H1 (cell line): ENCODE measurements at regions not wholly inside any gene's neighbourhood (a gene's known extent, or its start where the extent isn't known, plus 50 kb on each side); places are given as distances from the start of the nearest gene placed in this dataset.

ENCODE experiments used
- CTCF ChIA-PET: fragments of 300-600 bp; sonication (Branson Sonifier 250); formaldehyde crosslinking; loops from one replicate; lab custom pipeline; 2021; ENCODE audit not compliant: partially characterized antibody; lab: Charles Lee
- POLR2A ChIA-PET: fragments of 300-600 bp; sonication (Branson Sonifier 250); formaldehyde crosslinking; loops from one replicate; lab custom pipeline; 2021; ENCODE audit warnings: inconsistent platforms; ENCODE audit not compliant: partially characterized antibody; lab: Charles Lee
- DNase-seq, 2 experiments: peaks; one replicate each; pipeline versions ENCODE4 v3.0.0 to v3.0.0-alpha.2; 2010 to 2022; ENCODE audit warnings: low spot score in 2 of 2, low read depth in 1 of 2, mixed read lengths in 1 of 2
- FAIRE-seq: peaks from 2 replicates; lab custom pipeline; 2011; peaks lifted over from hg19 to GRCh38; lab: Jason Lieb, UNC
- H2AFZ ChIP-seq: 2 replicates; pipeline ENCODE4 v1.8.1; 2012; ENCODE audit warnings: low read length, inconsistent platforms
- H2AK5ac ChIP-seq: 2 replicates; pipeline ENCODE4 v1.6.1; 2013; ENCODE audit warnings: low read depth, low read length
- H2BK120ac ChIP-seq: replicated peaks from 2 replicates; pipeline ENCODE3; 2013; ENCODE audit warnings: low read depth, low read length, inconsistent platforms
- H2BK12ac ChIP-seq: 2 replicates; pipeline ENCODE4 v1.6.1; 2013; ENCODE audit warnings: low read depth, low read length
- H2BK15ac ChIP-seq: 2 replicates; pipeline ENCODE4 v1.6.1; 2013; ENCODE audit warnings: low read length
- H2BK20ac ChIP-seq: 2 replicates; pipeline ENCODE4 v1.6.1; 2013; ENCODE audit warnings: low read length
- H2BK5ac ChIP-seq: 2 replicates; pipeline ENCODE4 v1.6.1; 2013; ENCODE audit warnings: low read depth, low read length
- H3K14ac ChIP-seq: 2 replicates; pipeline ENCODE4 v1.6.1; 2013; ENCODE audit warnings: inconsistent platforms; ENCODE audit not compliant: insufficient read length
- H3K18ac ChIP-seq: 2 replicates; pipeline ENCODE4 v1.6.1; 2013; ENCODE audit warnings: low read length; ENCODE audit errors: extremely low read depth
- H3K23ac ChIP-seq: 2 replicates; pipeline ENCODE4 v1.6.1; 2013; ENCODE audit warnings: inconsistent platforms; ENCODE audit not compliant: insufficient read length
- H3K23me2 ChIP-seq: 2 replicates; pipeline ENCODE4 v1.6.1; 2013; ENCODE audit warnings: low read depth, low read length
- H3K27ac ChIP-seq: 2 replicates; pipeline ENCODE4 v1.6.1; 2011; ENCODE audit warnings: low read depth, low read length, inconsistent platforms
- H3K27me3 ChIP-seq, 4 experiments: replicated peaks in 1 of 4; 1 replicate in 1 of 4; 2 replicates in 3 of 4; pipeline versions ENCODE4 v1.6.1 to v1.8.1; 2011 to 2013; ENCODE audit warnings: low read length in 3 of 4, mild to moderate bottlenecking in 3 of 4, inconsistent platforms in 2 of 4, mixed read lengths in 2 of 4, moderate library complexity in 1 of 4; ENCODE audit not compliant: control insufficient read depth in 3 of 4, insufficient read depth in 3 of 4; ENCODE audit errors: extremely low read depth in 1 of 4
- H3K36me3 ChIP-seq, 4 experiments: 2 replicates each; pipeline versions ENCODE4 v1.6.1 to v1.8.1; 2011 to 2013; ENCODE audit warnings: mild to moderate bottlenecking in 4 of 4, low read length in 3 of 4, moderate library complexity in 2 of 4, control low read depth in 1 of 4, inconsistent platforms in 1 of 4; ENCODE audit not compliant: insufficient read depth in 4 of 4, control insufficient read depth in 2 of 4
- H3K4ac ChIP-seq: replicated peaks from 2 replicates; pipeline ENCODE3; 2013; ENCODE audit warnings: low read length, low read depth, mixed read lengths, inconsistent platforms; ENCODE audit not compliant: insufficient read length
- H3K4me1 ChIP-seq, 4 experiments: replicated peaks in 1 of 4; 1 replicate in 1 of 4; 2 replicates in 3 of 4; pipeline versions ENCODE4 v1.6.1 to v1.8.1; 2011 to 2013; ENCODE audit warnings: low read length in 3 of 4, inconsistent platforms in 2 of 4, mixed read lengths in 1 of 4; ENCODE audit not compliant: insufficient read depth in 4 of 4, control insufficient read depth in 3 of 4
- H3K4me2 ChIP-seq, 2 experiments: 2 replicates each; pipeline versions ENCODE4 v1.6.1 to v1.8.1; 2011 to 2013; ENCODE audit warnings: low read depth in 2 of 2, low read length in 2 of 2, control low read depth in 1 of 2, inconsistent platforms in 1 of 2, mild to moderate bottlenecking in 1 of 2; ENCODE audit not compliant: insufficient read depth in 1 of 2
- H3K4me3 ChIP-seq, 4 experiments: fragments of 200-600, 300-600 bp in 1 of 4; sonication (generic), shearing (Covaris generic), sonication (Bioruptor Twin) in 1 of 4; 2 replicates each; pipeline versions ENCODE4 v1.5.1 to v1.8.1; 2011 to 2016; ENCODE audit warnings: low read length in 4 of 4, low read depth in 3 of 4, control low read depth in 2 of 4, inconsistent platforms in 2 of 4, mild to moderate bottlenecking in 2 of 4, mixed read lengths in 1 of 4, moderate library complexity in 1 of 4; ENCODE audit not compliant: insufficient read depth in 2 of 4; ENCODE audit errors: extremely low read depth in 1 of 4
- H3K56ac ChIP-seq: replicated peaks from 2 replicates; pipeline ENCODE3; 2013; ENCODE audit warnings: low read depth, mild to moderate bottlenecking, mixed read lengths, low read length, inconsistent platforms; ENCODE audit not compliant: insufficient read length
- H3K79me1 ChIP-seq: 2 replicates; pipeline ENCODE4 v1.6.1; 2013; ENCODE audit warnings: low read depth, low read length, control low read depth
- H3K79me2 ChIP-seq, 2 experiments: 2 replicates each; pipeline versions ENCODE4 v1.6.1 to v1.8.1; 2012 to 2013; ENCODE audit warnings: low read length in 2 of 2, mild to moderate bottlenecking in 2 of 2, inconsistent platforms in 1 of 2; ENCODE audit not compliant: insufficient read depth in 2 of 2, control insufficient read depth in 1 of 2
- H3K9ac ChIP-seq, 4 experiments: replicated peaks in 1 of 4; 1 replicate in 1 of 4; 2 replicates in 3 of 4; pipeline versions ENCODE4 v1.6.1 to v1.8.1; 2011 to 2013; ENCODE audit warnings: low read depth in 3 of 4, low read length in 3 of 4, control low read depth in 2 of 4, mild to moderate bottlenecking in 2 of 4, moderate library complexity in 2 of 4, inconsistent platforms in 1 of 4; ENCODE audit errors: extremely low read depth in 1 of 4
- H3K9me3 ChIP-seq, 2 experiments: 2 replicates each; pipeline versions ENCODE4 v1.6.1 to v1.8.1; 2012 to 2013; ENCODE audit warnings: mild to moderate bottlenecking in 2 of 2, moderate library complexity in 2 of 2, control low read depth in 1 of 2, inconsistent platforms in 1 of 2, low read depth in 1 of 2, low read length in 1 of 2, mixed read lengths in 1 of 2; ENCODE audit not compliant: insufficient read depth in 2 of 2
- H4K20me1 ChIP-seq, 2 experiments: replicated peaks in 1 of 2; 2 replicates each; pipeline versions ENCODE3 to v1.8.1; 2011 to 2013; ENCODE audit warnings: inconsistent platforms in 2 of 2, low read length in 2 of 2, mild to moderate bottlenecking in 1 of 2; ENCODE audit not compliant: insufficient read depth in 2 of 2, control insufficient read depth in 1 of 2
- H4K5ac ChIP-seq: 2 replicates; pipeline ENCODE4 v1.6.1; 2013; ENCODE audit warnings: low read length, low read depth, mixed read lengths, inconsistent platforms; ENCODE audit not compliant: insufficient read length
- H4K8ac ChIP-seq: 2 replicates; pipeline ENCODE4 v1.8.0; 2013; ENCODE audit warnings: mild to moderate bottlenecking, moderate library complexity, low read length, inconsistent platforms; ENCODE audit not compliant: insufficient read depth; ENCODE audit errors: extremely low read depth
- H4K91ac ChIP-seq: replicated peaks from 2 replicates; pipeline ENCODE3; 2013; ENCODE audit warnings: low read length, mixed read lengths, inconsistent platforms; ENCODE audit not compliant: insufficient read length
- ASH2L ChIP-seq: fragments of 200-600, 300-600 bp; sonication (generic); IDR thresholded peaks from one replicate; pipeline ENCODE4 v1.7.1; 2017; ENCODE audit warnings: low read length
- CBX8 ChIP-seq: fragments of 300-800, 300-1000 bp; sonication (generic); IDR thresholded peaks from 2 replicates; pipeline ENCODE4 v1.7.1; 2016; ENCODE audit warnings: low read depth, low read length, borderline replicate concordance
- CTCF ChIP-seq, 3 experiments: IDR thresholded peaks; 1 replicate in 2 of 3; 2 replicates in 1 of 3; pipeline versions ENCODE4 v1.5.1 to v1.6.1; 2011; ENCODE audit warnings: low read length in 3 of 3, mild to moderate bottlenecking in 3 of 3, inconsistent platforms in 2 of 3, low read depth in 1 of 3, moderate library complexity in 1 of 3; ENCODE audit not compliant: insufficient read depth in 1 of 3; ENCODE audit errors: control extremely low read depth in 1 of 3
- GABPA ChIP-seq: IDR thresholded peaks from 2 replicates; pipeline ENCODE4 v1.6.1; 2011; ENCODE audit warnings: mild to moderate bottlenecking, low read length, moderate library complexity, borderline replicate concordance; ENCODE audit not compliant: insufficient read depth
- KDM4A ChIP-seq: IDR thresholded peaks from one replicate; pipeline ENCODE4 v1.7.1; 2012; ENCODE audit warnings: low read depth, mild to moderate bottlenecking, moderate library complexity, low read length, inconsistent platforms; ENCODE audit not compliant: severe bottlenecking
- MAX ChIP-seq: IDR thresholded peaks from 2 replicates; pipeline ENCODE4 v1.6.1; 2012; ENCODE audit warnings: inconsistent platforms
- NRF1 ChIP-seq: IDR thresholded peaks from 2 replicates; pipeline ENCODE4 v1.6.1; 2011; ENCODE audit warnings: mild to moderate bottlenecking, low read depth, low read length, improper control_type of control experiment
- POLR2A ChIP-seq, 2 experiments: IDR thresholded peaks; 1 replicate in 1 of 2; 2 replicates in 1 of 2; pipeline ENCODE4 v1.6.1; 2011; ENCODE audit warnings: low read depth in 2 of 2, low read length in 2 of 2, mild to moderate bottlenecking in 2 of 2; ENCODE audit errors: control extremely low read depth in 1 of 2
- RBBP5 ChIP-seq: IDR thresholded peaks from 2 replicates; pipeline ENCODE4 v1.7.1; 2012; ENCODE audit warnings: low read depth, mild to moderate bottlenecking, inconsistent platforms, low read length, moderate library complexity, borderline replicate concordance
- RXRA ChIP-seq: IDR thresholded peaks from 2 replicates; pipeline ENCODE4 v1.6.1; 2011; ENCODE audit warnings: low read depth, mild to moderate bottlenecking, low read length, moderate library complexity; ENCODE audit not compliant: insufficient read depth
- USF2 ChIP-seq: IDR thresholded peaks from 2 replicates; pipeline ENCODE4 v1.6.1; 2011; ENCODE audit warnings: low read length, improper control_type of control experiment
- WGBS, 2 experiments: shearing (Covaris generic) in 1 of 2; methylation state at CpG; one replicate each; pipeline versions ENCODE4 v1.1.6 to v1.1.7; 2013 to 2015; ENCODE audit warnings: low lambda C conversion rate in 2 of 2, mixed read lengths in 2 of 2, inconsistent platforms in 1 of 2, low coverage in 1 of 2, missing lambda C conversion rate in 1 of 2; ENCODE audit not compliant: insufficient replicate concordance in 2 of 2, insufficient coverage in 1 of 2, insufficient read length in 1 of 2; ENCODE audit errors: extremely low coverage in 1 of 2, missing lambda C conversion rate in 1 of 2; 5-methylcytosine and 5-hydroxymethylcytosine counted together

- H3K9ac ChIP-seq = no peak overlapping the region
- H4K20me1 ChIP-seq = no peaks in the 10 kb centered on the region
- H2BK15ac ChIP-seq = no peak overlapping the region
- H3K36me3 ChIP-seq = no peaks in the 10 kb centered on the region
- H3K4me1 ChIP-seq = no peaks in the 10 kb centered on the region
- peak overlapping the region; percentile 25; the same call in 1 of the 2 replicates for H4K8ac ChIP-seq
- no peak overlapping the region for H2BK5ac ChIP-seq
- H3K9me3 ChIP-seq = no peaks in the 10 kb centered on the region
- no peaks in the 10 kb centered on the region for H3K27me3 ChIP-seq
- no peaks in the 10 kb centered on the region for H3K23me2 ChIP-seq
- FAIRE-seq (no peak), DNase-seq (no peak)
- no peaks in the 10 kb centered on the region for H3K79me1 ChIP-seq
- no peak overlapping the region for H2AFZ ChIP-seq
- no peak overlapping the region for H2BK12ac ChIP-seq
- no peak overlapping the region for H3K18ac ChIP-seq
- no peak overlapping the region for H3K4me2 ChIP-seq
- H3K14ac ChIP-seq = no peak overlapping the region
- no peak overlapping the region for H2BK120ac ChIP-seq
- H3K79me2 ChIP-seq = no peaks in the 10 kb centered on the region
- no peak overlapping the region for H4K5ac ChIP-seq
- H2BK20ac ChIP-seq = no peak overlapping the region
- H3K4ac ChIP-seq = no peak overlapping the region
- POLR2A ChIA-PET = no interaction called here
- no peak overlapping the region for H2AK5ac ChIP-seq
- H3K56ac ChIP-seq = no peak overlapping the region
- no peak overlapping the region for H4K91ac ChIP-seq
- 97% methylated on average over 5 of the region's 5 CpGs; no CpG with 5 or more reads in 1 of the 2 experiments for WGBS, 2 experiments
- CTCF ChIA-PET = no interaction called here
- no peak overlapping the region for H3K27ac ChIP-seq
- H3K4me3 ChIP-seq = no peak overlapping the region
- no peak overlapping the region for H3K23ac ChIP-seq
- TF ChIP-seq RXRA (no peak), KDM4A (no peak), MAX (no peak), RBBP5 (no peak), USF2 (no peak), NRF1 (no peak), CBX8 (no peak), ASH2L (no peak), POLR2A (IDR thresholded peaks at IDR 0.05; ENCODE audit: control extremely low read depth in 1 of 2, low read depth in 2 of 2, low read length in 2 of 2) (no peak), GABPA (no peak), CTCF (IDR thresholded peaks at IDR 0.05; ENCODE audit: control extremely low read depth in 1 of 3, insufficient read depth in 1 of 3, low read depth in 1 of 3, low read length in 3 of 3) (no peak)
Observed at GRCh38 chr12:58621126-58621525, 299.2 kb downstream of the LRIG3 start.
